Heart left ventricle (tissue), 16 donors: ENCODE measurements at regions not wholly inside any gene's neighbourhood (a gene's known extent, or its start where the extent isn't known, plus 50 kb on each side); places are given as distances from the start of the nearest gene placed in this dataset.
A peak's percentile ranks its signal among the peaks of the same experiment; 100 is the strongest.

ENCODE experiments used
- ATAC-seq, 4 donors: fragments of 200-7000 bp; cut with Tn5 transposase; one replicate each; pipeline ENCODE4 v1.9.1; 2020 to 2022; ENCODE audit warnings: moderate library complexity in 4 of 4, mild to moderate bottlenecking in 3 of 4, moderate number of reproducible peaks in 1 of 4
- DNase-seq, 5 donors: peaks; one replicate each; pipeline ENCODE4 v3.0.0-alpha.2; 2020
- H3K27ac ChIP-seq, 12 donors: fragments of 200-600 bp; sonication (generic) in 4 of 12; one replicate each; pipeline versions ENCODE4 v1.5.0 to v1.8.0; 2016 to 2022; ENCODE audit warnings: mild to moderate bottlenecking in 2 of 12
- H3K27me3 ChIP-seq, 9 donors: fragments of 200-600 bp; sonication (generic) in 2 of 9; one replicate each; pipeline versions ENCODE4 v1.5.1 to v1.8.0; 2016 to 2022; ENCODE audit warnings: mild to moderate bottlenecking in 3 of 9
- H3K36me3 ChIP-seq, 9 donors: fragments of 200-600 bp; sonication (generic) in 2 of 9; one replicate each; pipeline versions ENCODE4 v1.5.0 to v1.8.0; 2018 to 2022; ENCODE audit warnings: mild to moderate bottlenecking in 2 of 9
- H3K4me1 ChIP-seq, 12 donors: fragments of 200-600 bp; sonication (generic) in 4 of 12; one replicate each; pipeline versions ENCODE4 v1.5.0 to v1.8.0; 2016 to 2022; ENCODE audit warnings: mild to moderate bottlenecking in 3 of 12
- H3K4me3 ChIP-seq, 12 donors: fragments of 200-600 bp; sonication (generic) in 4 of 12; one replicate each; pipeline versions ENCODE4 v1.5.0 to v1.8.0; 2017 to 2022; ENCODE audit warnings: mild to moderate bottlenecking in 9 of 12, moderate library complexity in 4 of 12
- H3K9me3 ChIP-seq, 12 donors: fragments of 200-600 bp; sonication (generic) in 4 of 12; one replicate each; pipeline versions ENCODE4 v1.5.0 to v1.8.0; 2016 to 2022; ENCODE audit warnings: mild to moderate bottlenecking in 1 of 12
- POLR2A ChIP-seq, 2 donors: fragments of 450-650 bp; IDR thresholded peaks; one replicate each; pipeline ENCODE4 v1.6.1; 2017; ENCODE audit warnings: antibody characterized with exemption in 2 of 2, mild to moderate bottlenecking in 2 of 2, moderate library complexity in 2 of 2
- WGBS, 4 donors: extraction: QIAGEN DNeasy Blood & Tissue Kit in 2 of 4; methylation state at CpG; one replicate each; pipeline versions ENCODE4 v1.1.5 to v1.1.7; 2013 to 2018; 5-methylcytosine and 5-hydroxymethylcytosine counted together
- intact Hi-C, 10 donors: fragments of 100-400 bp; cut with DNase I; formaldehyde crosslinking; loops; one replicate each; pipeline versions ENCODE4 v1.11.1 to v1.14.2; 2022
- TF ChIP-seq, protein P1 (sequence below), 12 donors: fragments of 200-600 bp; sonication (generic) in 4 of 12; IDR thresholded peaks; one replicate each; pipeline versions ENCODE4 v1.5.0 to v1.8.0; 2018 to 2022; ENCODE audit warnings: antibody characterized with exemption in 12 of 12, mild to moderate bottlenecking in 5 of 12
- donor health status: ischemic (EF 13 %, LVEDD 7.1; RV severe dilation, severe dysfunction).
- donor health status: healthy with polysubstance abuse.
- donor health status: DM: no; HTN: yes; CAD: no.
- donor health status: DM: no; HTN: no; CAD: no.
- donor health status: ischemic (EF 25% LVEDD 6.9; RV normal size, moderate dysfunction).
- donor health status: ischemic (EF 25% LVEDD 5.7; RV mildly dilated, moderate dysfunction).
- donor health status: healthy.
- donor health status: DM: yes; HTN: yes; CAD: no.
- donor health status: ischemic (EF 35%, LVEDD 5.7; RV mildly dilated, moderate dysfunction).
- donor health status: nonischemic (EF 11% LVEDD 7.7; RV severe dilation, severe dysfunction).
- donor health status: DM: yes; HTN: yes; CAD: no.
- donor health status: PGD.
- donor health status: ischemic (EF 29% LVEDD 5.4; RV normal size, mild dysfunction).
- donor health status: nonischemic (EF 23%, LVEDD 6.1; RV moderate dilation, normal function).

- Histone ChIP-seq H3K36me3 (no peaks in the 10 kb centered on the region), H3K27me3 (no peaks in the 10 kb centered on the region), H3K4me3 (no peak overlapping the region), H3K27ac (no peak overlapping the region), H3K4me1 (peaks cover 0 to 29% (median 0%) of the 10 kb centered on the region in 12 donors), H3K9me3 (peaks cover 0 to 34% (median 17%) of the 10 kb centered on the region in 12 donors)
- TF ChIP-seq POLR2A (IDR thresholded peaks at IDR 0.05), result no peak
- TF ChIP-seq, protein P1, sequence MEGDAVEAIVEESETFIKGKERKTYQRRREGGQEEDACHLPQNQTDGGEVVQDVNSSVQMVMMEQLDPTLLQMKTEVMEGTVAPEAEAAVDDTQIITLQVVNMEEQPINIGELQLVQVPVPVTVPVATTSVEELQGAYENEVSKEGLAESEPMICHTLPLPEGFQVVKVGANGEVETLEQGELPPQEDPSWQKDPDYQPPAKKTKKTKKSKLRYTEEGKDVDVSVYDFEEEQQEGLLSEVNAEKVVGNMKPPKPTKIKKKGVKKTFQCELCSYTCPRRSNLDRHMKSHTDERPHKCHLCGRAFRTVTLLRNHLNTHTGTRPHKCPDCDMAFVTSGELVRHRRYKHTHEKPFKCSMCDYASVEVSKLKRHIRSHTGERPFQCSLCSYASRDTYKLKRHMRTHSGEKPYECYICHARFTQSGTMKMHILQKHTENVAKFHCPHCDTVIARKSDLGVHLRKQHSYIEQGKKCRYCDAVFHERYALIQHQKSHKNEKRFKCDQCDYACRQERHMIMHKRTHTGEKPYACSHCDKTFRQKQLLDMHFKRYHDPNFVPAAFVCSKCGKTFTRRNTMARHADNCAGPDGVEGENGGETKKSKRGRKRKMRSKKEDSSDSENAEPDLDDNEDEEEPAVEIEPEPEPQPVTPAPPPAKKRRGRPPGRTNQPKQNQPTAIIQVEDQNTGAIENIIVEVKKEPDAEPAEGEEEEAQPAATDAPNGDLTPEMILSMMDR (IDR thresholded peaks at IDR 0.05), result no peak
- intact Hi-C loops, result loop anchor here in 1 of 10 donors (10.0 kb wide), 1 partner anchor 144 kb away; no protein-coding TSS in a partner anchor
- no peak for ATAC-seq
- no peak for DNase-seq
Observed at GRCh38 chr5:56420323-56420722, 187.2 kb upstream of the ANKRD55 start.

DNA sequence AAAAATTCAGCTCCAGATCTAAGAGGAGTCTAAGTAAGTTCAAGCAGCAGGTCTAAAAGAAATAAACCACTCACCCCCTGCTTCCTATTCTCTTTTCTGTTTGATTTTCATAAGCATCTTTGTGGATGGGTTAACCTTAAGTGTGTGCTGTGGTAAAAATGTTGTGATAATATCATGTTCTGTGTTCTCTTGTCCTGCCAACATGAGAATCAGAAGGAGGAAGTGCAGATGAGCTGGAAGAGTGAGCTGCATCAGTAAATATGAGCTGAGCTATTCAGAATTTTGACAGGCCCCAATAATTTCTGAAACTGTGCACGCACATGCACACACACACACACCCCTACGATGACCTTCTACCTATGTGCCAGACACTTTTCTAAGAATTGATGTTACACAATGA is 186.5 kb upstream of the ANKRD55 start:
- 94 to 100% (median 98%) methylated on average over 2 of the region's 2 CpGs for WGBS, 4 donors
- no peak for DNase-seq
- Histone ChIP-seq H3K27me3 (no peaks in the 10 kb centered on the region), H3K36me3 (no peaks in the 10 kb centered on the region), H3K4me1 (peaks cover 0 to 36% (median 5%) of the 10 kb centered on the region in 12 donors), H3K27ac (no peak overlapping the region), H3K4me3 (no peak overlapping the region), H3K9me3 (peaks cover 0 to 34% (median 17%) of the 10 kb centered on the region in 12 donors)
- no peak for ATAC-seq
- TF ChIP-seq, protein P1 (IDR thresholded peaks at IDR 0.05), result no peak
- no peak for TF ChIP-seq POLR2A (IDR thresholded peaks at IDR 0.05)
- intact Hi-C loops, result loop anchor here in 1 of 10 donors (10.0 kb wide), 1 partner anchor 145 kb away; no protein-coding TSS in a partner anchor

GRCh38 chr5:56415356-56415765 is 182.2 kb upstream of the ANKRD55 start:
- Histone ChIP-seq H3K27ac (peak overlapping the region in 6 of 12 donors; percentile 21 to 95 (median 54)), H3K4me3 (no peak overlapping the region), H3K4me1 (peaks cover 0 to 58% (median 11%) of the 10 kb centered on the region in 12 donors), H3K9me3 (peaks cover 0 to 19% (median 11%) of the 10 kb centered on the region in 12 donors), H3K36me3 (no peaks in the 10 kb centered on the region), H3K27me3 (no peaks in the 10 kb centered on the region)
- WGBS, 4 donors, result 65 to 86% (median 78%) methylated on average over 3 of the region's 3 CpGs
- TF ChIP-seq, protein P1 (IDR thresholded peaks at IDR 0.05), result no peak
- TF ChIP-seq POLR2A (IDR thresholded peaks at IDR 0.05), result no peak
- intact Hi-C loops, result no loop called here
- peak; percentile 16 to 92 (median 80) for ATAC-seq
- peak in 4 of 5 donors; percentile 48 to 79 (median 64) for DNase-seq

DNA sequence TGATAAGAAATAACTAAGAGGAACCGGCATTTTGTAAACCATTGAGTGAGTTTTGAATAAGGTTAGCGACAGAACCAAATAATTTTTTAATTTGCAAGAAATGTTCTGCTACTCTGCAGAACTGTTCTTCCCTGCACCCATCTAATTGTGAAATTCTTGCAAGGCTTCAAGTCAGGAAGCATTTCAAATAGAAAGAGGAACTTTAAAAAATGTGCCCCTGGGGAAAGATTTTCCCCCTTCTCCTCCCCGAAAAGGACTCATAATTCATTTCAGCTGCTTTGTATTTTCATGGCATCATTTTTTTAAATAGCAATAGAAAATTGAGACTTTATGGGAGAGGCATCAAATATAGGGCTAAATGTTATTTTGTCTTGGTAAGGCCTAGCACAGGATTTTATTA is 180.9 kb upstream of the ANKRD55 start:
- WGBS, 4 donors, result 65 to 69% (median 66%) methylated on average over 3 of the region's 3 CpGs
- Histone ChIP-seq H3K4me1 (peaks cover 0 to 71% (median 11%) of the 10 kb centered on the region in 12 donors), H3K9me3 (peaks cover 0 to 6% (median 1%) of the 10 kb centered on the region in 12 donors), H3K36me3 (no peaks in the 10 kb centered on the region), H3K27me3 (no peaks in the 10 kb centered on the region), H3K4me3 (no peak overlapping the region), H3K27ac (peak overlapping the region in 8 of 12 donors; percentile 37 to 95 (median 47))
- DNase-seq (no peak), ATAC-seq (peak in 2 of 4 donors; percentile 21 to 27)
- intact Hi-C loops, result no loop called here
- TF ChIP-seq, protein P1 (IDR thresholded peaks at IDR 0.05), result no peak
- TF ChIP-seq POLR2A (IDR thresholded peaks at IDR 0.05), result no peak
